Stomach (tissue), 8 donors: ENCODE measurements at regions not wholly inside any gene's neighbourhood (a gene's known extent, or its start where the extent isn't known, plus 50 kb on each side); places are given as distances from the start of the nearest gene placed in this dataset.

ENCODE experiments used
- DNase-seq, 2 donors: peaks; one replicate each; pipeline versions ENCODE4 v3.0.0 to v3.0.0-alpha.2; 2013 to 2019
- H3K27ac ChIP-seq, 5 donors: fragments of 200-600 bp in 4 of 5; sonication (generic) in 4 of 5; one replicate each; pipeline ENCODE4 v1.5.1; 2013 to 2019; ENCODE audit warnings: mild to moderate bottlenecking in 1 of 5, moderate library complexity in 1 of 5
- H3K27me3 ChIP-seq, 3 donors: fragments of 200-600 bp; sonication (generic); one replicate each; pipeline ENCODE4 v1.5.1; 2017 to 2019; ENCODE audit warnings: mixed run types in 1 of 3
- H3K36me3 ChIP-seq, 4 donors: fragments of 200-600 bp; sonication (generic); 1 replicate in 3 of 4; 2 replicates in 1 of 4; pipeline ENCODE4 v1.5.1; 2016 to 2019
- H3K4me1 ChIP-seq, 4 donors: fragments of 200-600 bp; sonication (generic); one replicate each; pipeline ENCODE4 v1.5.1; 2016 to 2019
- H3K4me3 ChIP-seq, 4 donors: fragments of 200-600 bp; sonication (generic) in 3 of 4; one replicate each; pipeline ENCODE4 v1.5.1; 2016 to 2019; ENCODE audit warnings: mild to moderate bottlenecking in 1 of 4
- H3K9me3 ChIP-seq, 4 donors: fragments of 200-600 bp; sonication (generic); one replicate each; pipeline ENCODE4 v1.5.1; 2016 to 2019
- CTCF ChIP-seq, 7 experiments: fragments of 450-650 bp in 4 of 7; fragments of 200-600 bp in 3 of 7; sonication (generic) in 3 of 7; IDR thresholded peaks; one replicate each; pipeline ENCODE4 v1.5.1; 2016 to 2019; ENCODE audit warnings: antibody characterized with exemption in 7 of 7, control low read depth in 2 of 7, mild to moderate bottlenecking in 1 of 7
- EP300 ChIP-seq: sonication (generic); formaldehyde crosslinking; IDR thresholded peaks from one replicate; pipeline ENCODE4 v1.6.1; 2017; ENCODE audit warnings: antibody characterized with exemption
- POLR2A ChIP-seq, 4 donors: fragments of 450-650 bp; IDR thresholded peaks; one replicate each; pipeline ENCODE4 v1.6.1; 2016; ENCODE audit warnings: antibody characterized with exemption in 4 of 4, control low read depth in 2 of 4, mild to moderate bottlenecking in 1 of 4, moderate library complexity in 1 of 4
- POLR2AphosphoS5 ChIP-seq, 3 donors: sonication (generic); formaldehyde crosslinking; IDR thresholded peaks; one replicate each; pipeline ENCODE4 v1.6.1; 2016; ENCODE audit warnings: antibody characterized with exemption in 3 of 3
- WGBS, 5 donors: extraction: QIAGEN DNeasy Blood & Tissue Kit in 3 of 5; methylation state at CpG; one replicate each; pipeline versions ENCODE4 v1.1.5 to v1.1.7; 2013 to 2018; 5-methylcytosine and 5-hydroxymethylcytosine counted together
- intact Hi-C: fragments of 100-400 bp; cut with DNase I; formaldehyde crosslinking; loops from one replicate; pipeline ENCODE4 v1.15.1; 2023; ENCODE audit warnings: low total_unique reads
- donor health status: healthy with polysubstance abuse.
- donor health status: Bipolar disorder and iron deficiency.
- donor health status: healthy.

DNA sequence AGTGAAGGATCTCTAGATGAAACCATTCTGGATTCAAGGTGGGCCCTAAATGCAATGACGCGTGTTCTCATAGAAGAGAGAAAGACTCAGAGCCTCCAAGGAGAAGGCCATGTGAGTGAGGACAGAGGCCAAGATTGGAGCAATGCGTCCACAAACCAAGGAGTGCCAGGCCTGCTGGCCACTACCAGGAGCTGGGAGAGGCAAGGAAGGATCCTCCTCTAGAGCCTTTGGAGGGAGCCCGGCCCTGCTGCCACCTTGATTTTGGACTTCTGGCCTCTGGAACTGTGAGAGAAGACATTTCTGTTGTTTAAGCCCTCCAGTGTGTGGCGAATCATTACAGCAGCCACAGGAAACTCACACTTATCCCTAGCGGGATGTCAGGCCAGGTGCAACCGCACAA is 52.7 kb upstream of the SHANK2 start:
- Histone ChIP-seq H3K4me3 (no peak overlapping the region), H3K36me3 (no peaks in the 10 kb centered on the region), H3K27ac (no peak overlapping the region), H3K4me1 (peaks cover 0 to 11% (median under 1%) of the 10 kb centered on the region in 4 donors), H3K9me3 (no peaks in the 10 kb centered on the region), H3K27me3 (no peaks in the 10 kb centered on the region)
- intact Hi-C loops, result no loop called here
- TF ChIP-seq CTCF (IDR thresholded peaks at IDR 0.05) (no peak), POLR2AphosphoS5 (IDR thresholded peaks at IDR 0.05) (no peak), EP300 (no peak), POLR2A (IDR thresholded peaks at IDR 0.05) (no peak)
- 90 to 97% (median 94%) methylated on average over 7 of the region's 7 CpGs for WGBS, 5 donors
- no peak for DNase-seq

DNA sequence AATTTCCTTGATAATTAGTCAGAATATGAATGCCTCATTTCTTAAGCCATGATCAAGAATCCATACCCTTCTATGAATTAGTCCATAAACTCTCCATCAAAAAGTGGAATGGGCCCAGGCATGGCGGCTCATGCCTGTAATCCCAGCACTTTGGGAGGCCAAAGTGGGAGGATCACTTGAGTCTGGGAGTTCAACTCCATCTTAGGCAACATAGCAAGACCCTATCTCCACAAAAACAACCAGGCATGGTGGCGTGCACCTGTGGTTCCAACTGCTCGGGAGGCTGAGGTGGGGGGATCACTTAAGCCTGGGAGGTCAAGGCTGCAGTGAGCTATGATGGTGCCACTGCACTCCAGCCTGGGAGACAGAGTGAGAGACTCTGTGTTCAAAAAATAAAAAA is 52.1 kb upstream of the SHANK2 start:
- intact Hi-C loops, result no loop called here
- 92 to 97% (median 92%) methylated on average over 3 of the region's 3 CpGs for WGBS, 5 donors

DNA sequence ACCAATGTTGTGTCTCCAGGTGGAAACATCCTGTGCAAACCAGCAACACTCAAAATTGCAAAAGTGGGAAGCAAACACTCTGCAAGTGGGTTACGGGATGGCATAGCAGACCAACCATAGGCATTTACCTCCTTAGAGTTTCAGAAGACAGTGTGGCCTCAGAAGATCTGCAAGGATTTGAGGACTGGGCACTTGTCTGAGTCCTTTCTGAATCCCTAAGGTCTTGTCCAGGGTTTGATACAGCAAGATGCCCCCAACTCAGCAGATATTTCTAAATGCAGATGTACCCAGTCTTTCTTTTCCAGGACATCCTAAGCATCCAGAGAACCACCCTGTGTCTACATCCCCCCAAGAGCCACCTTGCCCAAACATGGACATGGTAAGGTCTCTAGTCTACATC is 51.7 kb upstream of the SHANK2 start:
- no peak overlapping the region for H3K27ac ChIP-seq
- no peaks in the 10 kb centered on the region for H3K27me3 ChIP-seq
- TF ChIP-seq POLR2A (IDR thresholded peaks at IDR 0.05) (no peak), POLR2AphosphoS5 (IDR thresholded peaks at IDR 0.05) (no peak), EP300 (no peak), CTCF (IDR thresholded peaks at IDR 0.05) (no peak)
- peaks cover 2 to 17% (median 5%) of the 10 kb centered on the region in 4 donors for H3K4me1 ChIP-seq
- no peak for DNase-seq
- intact Hi-C loops, result no loop called here
- WGBS, 5 donors, result 90 to 100% (median 93%) methylated on average over 1 of the region's 1 CpG
- no peaks in the 10 kb centered on the region for H3K9me3 ChIP-seq
- H3K4me3 ChIP-seq, result no peak overlapping the region
- H3K36me3 ChIP-seq, result no peaks in the 10 kb centered on the region

More for the DNA sequence above, 52.1 kb upstream of the SHANK2 start:
- Histone ChIP-seq H3K27me3 (no peaks in the 10 kb centered on the region), H3K4me3 (no peak overlapping the region), H3K27ac (no peak overlapping the region), H3K4me1 (peaks cover 0 to 13% (median 3%) of the 10 kb centered on the region in 4 donors), H3K9me3 (no peaks in the 10 kb centered on the region), H3K36me3 (no peaks in the 10 kb centered on the region)
- no peak for TF ChIP-seq CTCF (IDR thresholded peaks at IDR 0.05)
- no peak for TF ChIP-seq EP300
- no peak for TF ChIP-seq POLR2AphosphoS5 (IDR thresholded peaks at IDR 0.05)
- no peak for TF ChIP-seq POLR2A (IDR thresholded peaks at IDR 0.05)
- peak in 1 of 2 donors; percentile 3 for DNase-seq

DNA sequence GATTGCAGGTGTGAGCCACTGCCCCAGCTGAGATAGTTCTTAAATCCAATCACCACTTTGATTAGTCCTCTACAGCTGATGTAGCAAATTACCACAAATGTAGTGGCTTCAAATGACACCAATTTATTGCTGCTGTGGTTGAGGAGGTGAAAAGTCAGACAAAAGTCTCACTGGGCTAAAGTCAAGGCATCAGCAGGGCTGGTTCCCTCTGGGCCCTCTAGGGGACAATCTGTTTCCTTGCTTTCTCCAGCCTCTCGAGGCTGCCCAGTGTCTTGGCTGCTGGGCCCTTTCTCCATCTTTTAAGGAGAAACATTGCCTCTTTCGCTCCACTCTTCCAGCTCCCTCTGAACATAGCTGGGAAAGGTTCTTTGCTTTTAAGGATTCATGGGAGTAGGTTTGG is 50.5 kb upstream of the SHANK2 start:
- H3K9me3 ChIP-seq, result no peaks in the 10 kb centered on the region
- H3K4me3 ChIP-seq, result no peak overlapping the region
- WGBS, 5 donors, result 52 to 66% (median 59%) methylated on average over 2 of the region's 2 CpGs
- no peak for TF ChIP-seq POLR2AphosphoS5 (IDR thresholded peaks at IDR 0.05)
- no peak for TF ChIP-seq CTCF (IDR thresholded peaks at IDR 0.05)
- H3K27me3 ChIP-seq, result no peaks in the 10 kb centered on the region
- no peaks in the 10 kb centered on the region for H3K36me3 ChIP-seq
- H3K27ac ChIP-seq, result no peak overlapping the region
- peak in 1 of 2 donors; percentile 14 for DNase-seq
- intact Hi-C loops, result no loop called here
- H3K4me1 ChIP-seq, result peaks cover 4 to 20% (median 9%) of the 10 kb centered on the region in 4 donors
